GM12878 (cell line): ENCODE measurements at regions not wholly inside any gene's neighbourhood (a gene's known extent, or its start where the extent isn't known, plus 50 kb on each side); places are given as distances from the start of the nearest gene placed in this dataset.

Experiments
- ATAC-seq: fragments of 200-7000 bp; cut with Tn5 transposase; 3 replicates; pipeline ENCODE4 v1.9.1; 2020; ENCODE audit warnings: mild to moderate bottlenecking, moderate library complexity
- BruUV-seq: library from RNA; stranded (reverse); fragments of 400-500 nt; replicated peaks from 2 replicates; lab custom pipeline; 2021; lab: Mats Ljungman, UMichigan
- CTCF ChIA-PET: fragments of 300-600 bp; sonication (Branson Sonifier 250); formaldehyde crosslinking; extraction: SDS; loops from one replicate; lab custom pipeline; 2021; ENCODE audit warnings: inconsistent platforms; lab: Yijun Ruan, JAX
- POLR2A ChIA-PET: fragments of 350-600 bp; formaldehyde crosslinking; extraction: SDS; loops from one replicate; lab custom pipeline; 2021; ENCODE audit warnings: inconsistent platforms; lab: Charles Lee
- RAD21 ChIA-PET: fragments of 300-600 bp; sonication (Branson Sonifier 250); formaldehyde crosslinking; loops from one replicate; lab custom pipeline; 2023; ENCODE audit warnings: antibody characterized with exemption; ENCODE audit not compliant: unreplicated experiment; lab: Charles Lee
- SMC1A ChIA-PET: fragments of 300-600 bp; sonication (Branson Sonifier 250); formaldehyde crosslinking; loops from one replicate; lab custom pipeline; 2023; ENCODE audit not compliant: unreplicated experiment, uncharacterized antibody; lab: Charles Lee
- DNase-seq: peaks from one replicate; pipeline ENCODE4 v3.0.0-alpha.2; 2011; ENCODE audit warnings: low read depth, low spot score
- FAIRE-seq: peaks from 3 replicates; lab custom pipeline; 2011; peaks lifted over from hg19 to GRCh38; lab: Jason Lieb, UNC
- H2AFZ ChIP-seq: 2 replicates; pipeline ENCODE4 v1.6.0; 2011; ENCODE audit warnings: low read depth, low read length, control low read depth; ENCODE audit not compliant: control insufficient read depth
- H3K27ac ChIP-seq: 2 replicates; pipeline ENCODE4 v1.5.1; 2011; ENCODE audit warnings: control low read depth; ENCODE audit not compliant: control insufficient read depth, insufficient read depth
- H3K27me3 ChIP-seq, 2 experiments: replicated peaks in 1 of 2; 2 replicates each; pipeline versions ENCODE4 v1.6.0 to v1.6.1; 2011; ENCODE audit warnings: low read length in 1 of 2; ENCODE audit not compliant: control insufficient read depth in 2 of 2, insufficient read depth in 2 of 2
- H3K36me3 ChIP-seq, 2 experiments: 2 replicates each; pipeline ENCODE4 v1.5.1; 2011; ENCODE audit warnings: low read length in 1 of 2; ENCODE audit not compliant: control insufficient read depth in 2 of 2, insufficient read depth in 2 of 2
- H3K4me1 ChIP-seq: 2 replicates; pipeline ENCODE4 v1.6.1; 2011; ENCODE audit warnings: mild to moderate bottlenecking, low read length, moderate library complexity, mixed read lengths; ENCODE audit not compliant: control insufficient read depth, insufficient read depth
- H3K4me2 ChIP-seq: 2 replicates; pipeline ENCODE4 v1.6.0; 2011; ENCODE audit warnings: control low read depth; ENCODE audit not compliant: control insufficient read depth, insufficient read depth
- H3K4me3 ChIP-seq: fragments of 200-600 bp; sonication (generic); 2 replicates; pipeline ENCODE4 v1.5.1; 2016
- H3K79me2 ChIP-seq: 2 replicates; pipeline ENCODE4 v1.6.0; 2011; ENCODE audit warnings: low read length; ENCODE audit not compliant: control insufficient read depth, insufficient read depth
- H3K9ac ChIP-seq: 2 replicates; pipeline ENCODE4 v1.8.0; 2011; ENCODE audit warnings: low read length, control low read depth, mixed read lengths; ENCODE audit not compliant: control insufficient read depth, insufficient read depth
- H3K9me3 ChIP-seq: replicated peaks from 3 replicates; pipeline ENCODE4 v1.5.1; 2011; ENCODE audit warnings: mild to moderate bottlenecking, low read length; ENCODE audit not compliant: control insufficient read depth, insufficient read depth
- H4K20me1 ChIP-seq: 2 replicates; pipeline ENCODE4 v1.6.0; 2011; ENCODE audit not compliant: control insufficient read depth, insufficient read depth
- BMI1 ChIP-seq: fragments of 450-650 bp; IDR thresholded peaks from 2 replicates; pipeline ENCODE4 v1.6.1; 2016; ENCODE audit warnings: mild to moderate bottlenecking, moderate library complexity, borderline replicate concordance
- CBFB ChIP-seq: IDR thresholded peaks from 2 replicates; pipeline ENCODE4 v1.6.1; 2016; ENCODE audit warnings: antibody characterized with exemption, low read depth
- DPF2 ChIP-seq: fragments of 450-650 bp; IDR thresholded peaks from 2 replicates; pipeline ENCODE4 v1.6.1; 2017; ENCODE audit warnings: mild to moderate bottlenecking
- E2F4 ChIP-seq: IDR thresholded peaks from 2 replicates; pipeline ENCODE4 v1.6.1; 2012; ENCODE audit warnings: low read depth, low read length, improper control_type of control experiment
- EP300 ChIP-seq, 2 experiments: fragments of 150-350 bp in 1 of 2; IDR thresholded peaks; 2 replicates each; pipeline ENCODE4 v1.6.1; 2011 to 2012; ENCODE audit warnings: low read depth in 2 of 2, low read length in 2 of 2, borderline replicate concordance in 1 of 2, improper control_type of control experiment in 1 of 2, inconsistent platforms in 1 of 2; ENCODE audit not compliant: control insufficient read depth in 1 of 2
- ETV6 ChIP-seq, 2 experiments: fragments of 450-650 bp in 1 of 2; IDR thresholded peaks in 1 of 2; conservative IDR thresholded peaks in 1 of 2; 2 replicates each; pipeline ENCODE4 v1.6.1; 2014; ENCODE audit warnings: antibody characterized with exemption in 1 of 2, borderline replicate concordance in 1 of 2, low read depth in 1 of 2, mild to moderate bottlenecking in 1 of 2, moderate library complexity in 1 of 2
- FOS ChIP-seq: IDR thresholded peaks from 3 replicates; pipeline ENCODE4 v1.6.1; 2011; ENCODE audit warnings: borderline replicate concordance; ENCODE audit not compliant: insufficient read length; ENCODE audit errors: extremely low read depth
- IKZF1 ChIP-seq: fragments of 450-650 bp; conservative IDR thresholded peaks from 2 replicates; pipeline ENCODE4 v1.6.1; 2017; ENCODE audit warnings: antibody characterized with exemption, mild to moderate bottlenecking
- JUNB ChIP-seq: IDR thresholded peaks from 2 replicates; pipeline ENCODE4 v1.6.1; 2016; ENCODE audit warnings: antibody characterized with exemption, mild to moderate bottlenecking
- LARP7 ChIP-seq: fragments of 450-650 bp; IDR thresholded peaks from 2 replicates; pipeline ENCODE4 v1.6.1; 2017; ENCODE audit warnings: mild to moderate bottlenecking
- MYC ChIP-seq: IDR thresholded peaks from 2 replicates; pipeline ENCODE4 v1.6.1; 2011; ENCODE audit warnings: mild to moderate bottlenecking, low read length, moderate library complexity, inconsistent platforms; ENCODE audit not compliant: insufficient read depth, insufficient replicate concordance, insufficient read length, severe bottlenecking
- NFYB ChIP-seq: IDR thresholded peaks from 2 replicates; pipeline ENCODE4 v1.6.1; 2011; ENCODE audit warnings: low read depth, mild to moderate bottlenecking, low read length, improper control_type of control experiment, moderate library complexity; ENCODE audit not compliant: insufficient read depth
- YBX1 ChIP-seq: fragments of 450-650 bp; IDR thresholded peaks from 2 replicates; pipeline ENCODE4 v1.6.1; 2016; ENCODE audit warnings: antibody characterized with exemption
- ZNF274 ChIP-seq: IDR thresholded peaks from one replicate; pipeline ENCODE4 v1.8.0; 2011; ENCODE audit not compliant: insufficient read length, insufficient read depth
- ZZZ3 ChIP-seq: IDR thresholded peaks from 2 replicates; pipeline ENCODE4 v1.6.1; 2011; ENCODE audit warnings: low read depth; ENCODE audit not compliant: control insufficient read depth, insufficient read length
- WGBS: methylation state at CpG from one replicate; pipeline ENCODE4 v1.1.6; 2016; ENCODE audit warnings: low lambda C conversion rate; ENCODE audit not compliant: insufficient replicate concordance, insufficient coverage; ENCODE audit errors: missing lambda C conversion rate; 5-methylcytosine and 5-hydroxymethylcytosine counted together
- in situ Hi-C: fragments of 300-500 bp; cut with MboI; formaldehyde crosslinking; loops from 9 replicates; pipeline ENCODE4 v1.14.3; 2018; ENCODE audit warnings: mixed read lengths
- intact Hi-C: fragments of 100-400 bp; cut with micrococcal nuclease; formaldehyde crosslinking; loops from one replicate; pipeline ENCODE4 v1.14.2; 2022; ENCODE audit not compliant: unreplicated experiment
- TF ChIP-seq, protein P1 (sequence below): fragments of 450-650 bp; IDR thresholded peaks from 2 replicates; pipeline ENCODE4 v1.6.1; 2016; ENCODE audit warnings: mild to moderate bottlenecking

GRCh38 chr3:176310641-176311040 lies 886.6 kb downstream of the TBL1XR1 start:
- BruUV-seq: no TSS peak
- ChIA-PET CTCF (no interaction called here), SMC1A (interaction anchor here (0.7 kb wide), 2 partner anchors 10 to 990 kb away, joined by 3 read pairs; no protein-coding TSS in a partner anchor), POLR2A (no interaction called here), RAD21 (no interaction called here)
- in situ Hi-C loops: no loop called here
- Histone ChIP-seq H3K4me1 (no peaks in the 10 kb centered on the region), H3K27me3 (no peaks in the 10 kb centered on the region), H3K27ac (no peak overlapping the region), H3K9ac (no peak overlapping the region), H3K79me2 (no peaks in the 10 kb centered on the region), H3K4me2 (no peak overlapping the region), H3K4me3 (no peak overlapping the region), H4K20me1 (no peaks in the 10 kb centered on the region), H3K36me3 (no peaks in the 10 kb centered on the region), H3K9me3 (no peaks in the 10 kb centered on the region), H2AFZ (no peak overlapping the region)
- WGBS: 35% methylated on average over 4 of the region's 4 CpGs
- no peak for DNase-seq
- intact Hi-C loops: no loop called here
- TF ChIP-seq YBX1 (no peak), ZZZ3 (no peak), IKZF1 (no peak), FOS (no peak), BMI1 (no peak)
- no peak for ATAC-seq
- FAIRE-seq: no peak

- no peak overlapping the region for H3K9ac ChIP-seq
- no peaks in the 10 kb centered on the region for H4K20me1 ChIP-seq
- H2AFZ ChIP-seq: no peak overlapping the region
- H3K36me3 ChIP-seq: no peaks in the 10 kb centered on the region
- H3K9me3 ChIP-seq: no peaks in the 10 kb centered on the region
- in situ Hi-C loops: no loop called here
- intact Hi-C loops: no loop called here
- BruUV-seq: no TSS peak
- FAIRE-seq: no peak
- POLR2A ChIA-PET: no interaction called here
- no peaks in the 10 kb centered on the region for H3K27me3 ChIP-seq
- no peak for ATAC-seq
- 0% methylated on average over 2 of the region's 2 CpGs for WGBS
- RAD21 ChIA-PET: no interaction called here
- H3K4me1 ChIP-seq: no peaks in the 10 kb centered on the region
- CTCF ChIA-PET: no interaction called here
- SMC1A ChIA-PET: interaction anchor here (1.4 kb wide), 1 partner anchor 11 kb away, joined by 4 read pairs; no protein-coding TSS in a partner anchor
- no peaks in the 10 kb centered on the region for H3K79me2 ChIP-seq
- no peak for DNase-seq
- no peak overlapping the region for H3K27ac ChIP-seq
- H3K4me3 ChIP-seq: no peak overlapping the region
- H3K4me2 ChIP-seq: no peak overlapping the region
- TF ChIP-seq FOS: no peak
- TF ChIP-seq E2F4: no peak
- no peak for TF ChIP-seq NFYB
- no peak for TF ChIP-seq ETV6 (conservative IDR thresholded peaks at IDR 0.05 in 1 of 2, IDR thresholded peaks at IDR 0.05 in 1 of 2; ENCODE audit: borderline replicate concordance in 1 of 2, low read depth in 1 of 2)
- TF ChIP-seq EP300 (IDR thresholded peaks at IDR 0.05; ENCODE audit: borderline replicate concordance in 1 of 2, control insufficient read depth in 1 of 2, low read depth in 2 of 2, low read length in 2 of 2): no peak
- no peak for TF ChIP-seq DPF2
- TF ChIP-seq MYC: no peak
- TF ChIP-seq, protein P1, sequence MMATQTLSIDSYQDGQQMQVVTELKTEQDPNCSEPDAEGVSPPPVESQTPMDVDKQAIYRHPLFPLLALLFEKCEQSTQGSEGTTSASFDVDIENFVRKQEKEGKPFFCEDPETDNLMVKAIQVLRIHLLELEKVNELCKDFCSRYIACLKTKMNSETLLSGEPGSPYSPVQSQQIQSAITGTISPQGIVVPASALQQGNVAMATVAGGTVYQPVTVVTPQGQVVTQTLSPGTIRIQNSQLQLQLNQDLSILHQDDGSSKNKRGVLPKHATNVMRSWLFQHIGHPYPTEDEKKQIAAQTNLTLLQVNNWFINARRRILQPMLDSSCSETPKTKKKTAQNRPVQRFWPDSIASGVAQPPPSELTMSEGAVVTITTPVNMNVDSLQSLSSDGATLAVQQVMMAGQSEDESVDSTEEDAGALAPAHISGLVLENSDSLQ: no peak
- TF ChIP-seq LARP7: no peak
- no peak for TF ChIP-seq CBFB
- TF ChIP-seq JUNB: no peak
- TF ChIP-seq ZNF274: no peak
Observed at GRCh38 chr3:176302271-176302670, 895.0 kb downstream of the TBL1XR1 start.
